Stomach (tissue), 8 donors: ENCODE measurements at regions not wholly inside any gene's neighbourhood (a gene's known extent, or its start where the extent isn't known, plus 50 kb on each side); places are given as distances from the start of the nearest gene placed in this dataset.

Source experiments
- DNase-seq, 2 donors: peaks; one replicate each; pipeline versions ENCODE4 v3.0.0 to v3.0.0-alpha.2; 2013 to 2019
- H3K27ac ChIP-seq, 5 donors: fragments of 200-600 bp in 4 of 5; sonication (generic) in 4 of 5; one replicate each; pipeline ENCODE4 v1.5.1; 2013 to 2019; ENCODE audit warnings: mild to moderate bottlenecking in 1 of 5, moderate library complexity in 1 of 5
- H3K27me3 ChIP-seq, 3 donors: fragments of 200-600 bp; sonication (generic); one replicate each; pipeline ENCODE4 v1.5.1; 2017 to 2019; ENCODE audit warnings: mixed run types in 1 of 3
- H3K36me3 ChIP-seq, 4 donors: fragments of 200-600 bp; sonication (generic); 1 replicate in 3 of 4; 2 replicates in 1 of 4; pipeline ENCODE4 v1.5.1; 2016 to 2019
- H3K4me1 ChIP-seq, 4 donors: fragments of 200-600 bp; sonication (generic); one replicate each; pipeline ENCODE4 v1.5.1; 2016 to 2019
- H3K4me3 ChIP-seq, 4 donors: fragments of 200-600 bp; sonication (generic) in 3 of 4; one replicate each; pipeline ENCODE4 v1.5.1; 2016 to 2019; ENCODE audit warnings: mild to moderate bottlenecking in 1 of 4
- H3K9me3 ChIP-seq, 4 donors: fragments of 200-600 bp; sonication (generic); one replicate each; pipeline ENCODE4 v1.5.1; 2016 to 2019
- CTCF ChIP-seq, 7 experiments: fragments of 450-650 bp in 4 of 7; fragments of 200-600 bp in 3 of 7; sonication (generic) in 3 of 7; IDR thresholded peaks; one replicate each; pipeline ENCODE4 v1.5.1; 2016 to 2019; ENCODE audit warnings: antibody characterized with exemption in 7 of 7, control low read depth in 2 of 7, mild to moderate bottlenecking in 1 of 7
- EP300 ChIP-seq: sonication (generic); formaldehyde crosslinking; IDR thresholded peaks from one replicate; pipeline ENCODE4 v1.6.1; 2017; ENCODE audit warnings: antibody characterized with exemption
- POLR2A ChIP-seq, 4 donors: fragments of 450-650 bp; IDR thresholded peaks; one replicate each; pipeline ENCODE4 v1.6.1; 2016; ENCODE audit warnings: antibody characterized with exemption in 4 of 4, control low read depth in 2 of 4, mild to moderate bottlenecking in 1 of 4, moderate library complexity in 1 of 4
- POLR2AphosphoS5 ChIP-seq, 3 donors: sonication (generic); formaldehyde crosslinking; IDR thresholded peaks; one replicate each; pipeline ENCODE4 v1.6.1; 2016; ENCODE audit warnings: antibody characterized with exemption in 3 of 3
- WGBS, 5 donors: extraction: QIAGEN DNeasy Blood & Tissue Kit in 3 of 5; methylation state at CpG; one replicate each; pipeline versions ENCODE4 v1.1.5 to v1.1.7; 2013 to 2018; 5-methylcytosine and 5-hydroxymethylcytosine counted together
- intact Hi-C: fragments of 100-400 bp; cut with DNase I; formaldehyde crosslinking; loops from one replicate; pipeline ENCODE4 v1.15.1; 2023; ENCODE audit warnings: low total_unique reads
- donor health status: healthy with polysubstance abuse.
- donor health status: Bipolar disorder and iron deficiency.
- donor health status: healthy.

GRCh38 chr1:184297244-184297750 is 89.5 kb upstream of the C1orf21 start:
- H3K27me3 ChIP-seq = no peaks in the 10 kb centered on the region
- H3K9me3 ChIP-seq = no peaks in the 10 kb centered on the region
- peak overlapping the region in 3 of 5 donors; percentile 56 to 78 (median 71) for H3K27ac ChIP-seq
- H3K4me3 ChIP-seq = no peak overlapping the region
- H3K36me3 ChIP-seq = no peaks in the 10 kb centered on the region
- no peak for DNase-seq
- WGBS, 5 donors = 65 to 80% (median 70%) methylated on average over 3 of the region's 3 CpGs
- intact Hi-C loops = no loop called here
- TF ChIP-seq POLR2AphosphoS5 (IDR thresholded peaks at IDR 0.05) = no peak
- TF ChIP-seq EP300 = no peak
- TF ChIP-seq POLR2A (IDR thresholded peaks at IDR 0.05) = no peak
- no peak for TF ChIP-seq CTCF (IDR thresholded peaks at IDR 0.05)
- peaks cover 0 to 46% (median 22%) of the 10 kb centered on the region in 4 donors for H3K4me1 ChIP-seq

- Histone ChIP-seq H3K9me3 (no peaks in the 10 kb centered on the region), H3K4me1 (peaks cover 0 to 46% (median 22%) of the 10 kb centered on the region in 4 donors), H3K27ac (peak overlapping the region in 3 of 5 donors; percentile 11 to 52 (median 40)), H3K27me3 (no peaks in the 10 kb centered on the region), H3K36me3 (no peaks in the 10 kb centered on the region), H3K4me3 (no peak overlapping the region)
- 61 to 75% (median 68%) methylated on average over 6 of the region's 6 CpGs for WGBS, 5 donors
- no peak for TF ChIP-seq POLR2A (IDR thresholded peaks at IDR 0.05)
- no peak for TF ChIP-seq EP300
- TF ChIP-seq CTCF (IDR thresholded peaks at IDR 0.05) = no peak
- no peak for TF ChIP-seq POLR2AphosphoS5 (IDR thresholded peaks at IDR 0.05)
- intact Hi-C loops = no loop called here
- peak in 1 of 2 donors; percentile 28 for DNase-seq
Observed at GRCh38 chr1:184298440-184299405, 88.1 kb upstream of the C1orf21 start.

GRCh38 chr1:184299406-184299790 is 87.4 kb upstream of the C1orf21 start:
- H3K27me3 ChIP-seq = no peaks in the 10 kb centered on the region
- peak overlapping the region in 1 of 5 donors; percentile 52 for H3K27ac ChIP-seq
- intact Hi-C loops = no loop called here
- WGBS, 5 donors = 73 to 95% (median 85%) methylated on average over 2 of the region's 2 CpGs
- no peak for TF ChIP-seq POLR2A (IDR thresholded peaks at IDR 0.05)
- no peak for TF ChIP-seq CTCF (IDR thresholded peaks at IDR 0.05)
- TF ChIP-seq POLR2AphosphoS5 (IDR thresholded peaks at IDR 0.05) = no peak
- no peak for TF ChIP-seq EP300
- DNase-seq = no peak
- no peaks in the 10 kb centered on the region for H3K36me3 ChIP-seq
- H3K4me1 ChIP-seq = peaks cover 0 to 46% (median 22%) of the 10 kb centered on the region in 4 donors
- H3K4me3 ChIP-seq = no peak overlapping the region
- no peaks in the 10 kb centered on the region for H3K9me3 ChIP-seq

- intact Hi-C loops = no loop called here
- peak overlapping the region in 1 of 5 donors; percentile 8 for H3K27ac ChIP-seq
- DNase-seq = no peak
- WGBS, 5 donors = 75 to 92% (median 89%) methylated on average over 2 of the region's 2 CpGs
- H3K9me3 ChIP-seq = no peaks in the 10 kb centered on the region
- H3K36me3 ChIP-seq = no peaks in the 10 kb centered on the region
- TF ChIP-seq CTCF (IDR thresholded peaks at IDR 0.05) (no peak), EP300 (no peak), POLR2AphosphoS5 (IDR thresholded peaks at IDR 0.05) (no peak), POLR2A (IDR thresholded peaks at IDR 0.05) (no peak)
- no peak overlapping the region for H3K4me3 ChIP-seq
- peaks cover 0 to 46% (median 22%) of the 10 kb centered on the region in 4 donors for H3K4me1 ChIP-seq
- H3K27me3 ChIP-seq = no peaks in the 10 kb centered on the region
Observed at GRCh38 chr1:184299796-184300195, 87.0 kb upstream of the C1orf21 start.
